ENCODE measurements at regions not wholly inside any gene's neighbourhood (a gene's known extent, or its start where the extent isn't known, plus 50 kb on each side); places are given as distances from the start of the nearest gene placed in this dataset.

- DNase-seq, result peak; percentile 11
Observed at GRCh38 chr2:59083075-59083828, 842.1 kb upstream of the FANCL start.

GRCh38 chr2:59082657-59083056 lies 841.5 kb upstream of the FANCL start:
- DNase-seq, result no peak

GRCh38 chr2:59080451-59081181 lies 839.5 kb upstream of the FANCL start:
- no peak for DNase-seq

- no peak for DNase-seq
Observed at GRCh38 chr2:59077981-59078531, 836.9 kb upstream of the FANCL start.

- no peak for DNase-seq
Observed at GRCh38 chr2:59077026-59077725, 836.1 kb upstream of the FANCL start.

- DNase-seq, result peak; percentile 80
Observed at GRCh38 chr2:59076079-59076619, 835.0 kb upstream of the FANCL start.

- DNase-seq, result no peak
Observed at GRCh38 chr2:59074071-59074470, 832.9 kb upstream of the FANCL start.

- peak; percentile 7 for DNase-seq
Observed at GRCh38 chr2:59073286-59073685, 832.2 kb upstream of the FANCL start.

- no peak for DNase-seq
Observed at GRCh38 chr2:59068255-59068654, 827.1 kb upstream of the FANCL start.

- no peak for DNase-seq
Observed at GRCh38 chr2:59066787-59067399, 825.8 kb upstream of the FANCL start.

GRCh38 chr2:59047373-59047995 lies 806.4 kb upstream of the FANCL start:
- DNase-seq, result peak; percentile 87

GRCh38 chr2:59046401-59047372 lies 805.6 kb upstream of the FANCL start:
- peak; percentile 67 for DNase-seq

- DNase-seq, result no peak
Observed at GRCh38 chr2:59044736-59045135, 803.6 kb upstream of the FANCL start.

GRCh38 chr2:59041139-59041538 lies 800.0 kb upstream of the FANCL start:
- no peak for DNase-seq

GRCh38 chr2:59034837-59035236 lies 793.7 kb upstream of the FANCL start:
- DNase-seq, result peak; percentile 75

- DNase-seq, result no peak
Observed at GRCh38 chr2:59034106-59034505, 793.0 kb upstream of the FANCL start.

- DNase-seq, result no peak
Observed at GRCh38 chr2:59033661-59034060, 792.5 kb upstream of the FANCL start.

GRCh38 chr2:59032499-59032898 lies 791.4 kb upstream of the FANCL start:
- no peak for DNase-seq

- no peak for DNase-seq
Observed at GRCh38 chr2:59029058-59029457, 787.9 kb upstream of the FANCL start.

GRCh38 chr2:59027320-59027719 lies 786.2 kb upstream of the FANCL start:
- no peak for DNase-seq

GRCh38 chr2:59025157-59025757 lies 784.1 kb upstream of the FANCL start:
- peak; percentile 42 for DNase-seq

Measured in NCI-H146 (cell line).